ENCODE measurements at regions not wholly inside any gene's neighbourhood (a gene's known extent, or its start where the extent isn't known, plus 50 kb on each side); places are given as distances from the start of the nearest gene placed in this dataset.

DNA sequence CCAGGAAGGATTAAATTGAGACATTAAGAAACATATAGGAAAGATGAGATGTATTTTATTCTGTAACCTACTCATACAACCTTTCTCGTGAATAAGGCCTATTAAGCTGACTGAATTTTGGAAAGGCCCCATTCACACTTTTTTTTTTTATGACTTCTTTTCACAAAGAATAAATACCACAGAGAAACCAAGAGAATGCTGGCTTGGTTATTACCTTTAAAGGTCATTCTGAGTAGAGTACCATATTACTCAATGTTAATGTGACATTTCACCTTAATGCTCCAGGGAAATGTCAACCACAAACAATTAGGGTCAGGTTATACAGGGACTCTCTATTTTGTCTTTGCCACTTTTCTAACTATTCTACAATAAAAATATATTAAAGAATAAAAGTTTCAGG is 204.9 kb upstream of the PTCHD4 start:
- no peak for DNase-seq
- H3K27ac Mint-ChIP-seq, result no peak overlapping the region
- Histone ChIP-seq H3K4me1 (ENCODE audit: control insufficient read depth, insufficient read depth, low read length) (no peaks in the 10 kb centered on the region), H3K9ac (ENCODE audit: extremely low read depth, low read length, poor library complexity, severe bottlenecking) (no peak overlapping the region), H3K4me3 (ENCODE audit: low read length) (no peak overlapping the region), H3K36me3 (ENCODE audit: control insufficient read depth, insufficient read depth, low read length) (no peaks in the 10 kb centered on the region), H3K27ac (ENCODE audit: low read depth, low read length) (no peak overlapping the region), H3K27me3 (ENCODE audit: control insufficient read depth, insufficient read depth, low read length, poor library complexity, severe bottlenecking) (no peaks in the 10 kb centered on the region), H3K9me3 (ENCODE audit: control insufficient read depth, low read length) (no peaks in the 10 kb centered on the region)
- no peaks in the 10 kb centered on the region for H3K27me3 Mint-ChIP-seq (ENCODE audit: insufficient read depth)
- TF ChIP-seq CTCF (conservative IDR thresholded peaks at IDR 0.05), result no peak
- peaks cover 11% of the 10 kb centered on the region for H3K4me1 Mint-ChIP-seq
- no peak overlapping the region for H3K4me3 Mint-ChIP-seq
- H3K9me3 Mint-ChIP-seq, result peaks cover 2% of the 10 kb centered on the region
- no peaks in the 10 kb centered on the region for H3K36me3 Mint-ChIP-seq (ENCODE audit: low read depth)
- 100% methylated on average over 1 of the region's 1 CpG; no CpG with 5 or more reads in 1 of the 2 experiments for WGBS, 2 experiments (ENCODE audit: insufficient coverage in 1 of 2, insufficient read length in 1 of 2)

DNA sequence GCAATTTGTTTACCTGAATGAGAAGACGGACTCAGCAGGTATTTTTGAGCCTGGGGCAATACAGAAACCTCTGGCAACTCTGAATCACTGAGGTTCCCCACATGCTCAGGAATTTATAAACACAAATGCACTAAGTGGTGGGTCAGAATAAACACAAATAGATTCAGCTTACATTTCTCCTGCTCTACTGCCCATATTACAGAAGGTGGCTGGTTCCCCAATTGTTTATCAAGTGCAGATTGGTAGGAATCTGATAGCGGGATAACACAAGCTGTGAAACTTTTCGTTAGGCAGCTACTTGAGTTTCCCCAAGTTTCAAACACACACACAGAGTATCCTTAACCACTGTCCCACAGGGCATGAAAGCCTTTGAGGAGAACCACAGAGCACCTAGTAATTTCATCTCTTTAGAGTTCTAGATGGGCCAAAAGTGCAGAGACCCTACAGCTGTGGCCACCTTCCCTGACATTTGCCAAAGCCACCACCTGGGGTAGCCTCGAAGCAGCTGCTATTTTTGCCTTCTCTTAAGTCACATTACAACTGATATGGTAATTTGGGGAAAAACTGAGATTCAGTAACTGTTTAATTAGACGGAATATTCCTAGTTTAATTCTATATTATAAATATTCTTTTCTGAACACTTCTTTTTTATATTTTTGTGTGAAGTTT is 204.2 kb upstream of the PTCHD4 start:
- Histone ChIP-seq H3K9ac (ENCODE audit: extremely low read depth, low read length, poor library complexity, severe bottlenecking) (no peak overlapping the region), H3K9me3 (ENCODE audit: control insufficient read depth, low read length) (no peaks in the 10 kb centered on the region), H3K4me1 (ENCODE audit: control insufficient read depth, insufficient read depth, low read length) (no peaks in the 10 kb centered on the region), H3K36me3 (ENCODE audit: control insufficient read depth, insufficient read depth, low read length) (no peaks in the 10 kb centered on the region), H3K27ac (ENCODE audit: low read depth, low read length) (no peak overlapping the region), H3K4me3 (ENCODE audit: low read length) (no peak overlapping the region), H3K27me3 (ENCODE audit: control insufficient read depth, insufficient read depth, low read length, poor library complexity, severe bottlenecking) (no peaks in the 10 kb centered on the region)
- no peaks in the 10 kb centered on the region for H3K36me3 Mint-ChIP-seq (ENCODE audit: low read depth)
- 71 to 90% methylated on average over 1 to 4 of the region's 5 CpGs for WGBS, 2 experiments (ENCODE audit: insufficient coverage in 1 of 2, insufficient read length in 1 of 2)
- peak; percentile 27 for TF ChIP-seq CTCF (conservative IDR thresholded peaks at IDR 0.05)
- peaks cover 11% of the 10 kb centered on the region for H3K4me1 Mint-ChIP-seq
- peaks cover 2% of the 10 kb centered on the region for H3K9me3 Mint-ChIP-seq
- H3K27me3 Mint-ChIP-seq (ENCODE audit: insufficient read depth), result no peaks in the 10 kb centered on the region
- no peak overlapping the region for H3K27ac Mint-ChIP-seq
- DNase-seq, result peak; percentile 43
- H3K4me3 Mint-ChIP-seq, result no peak overlapping the region

- Histone ChIP-seq H3K36me3 (ENCODE audit: control insufficient read depth, insufficient read depth, low read length) (no peaks in the 10 kb centered on the region), H3K9ac (ENCODE audit: extremely low read depth, low read length, poor library complexity, severe bottlenecking) (no peak overlapping the region), H3K4me3 (ENCODE audit: low read length) (no peak overlapping the region), H3K9me3 (ENCODE audit: control insufficient read depth, low read length) (no peaks in the 10 kb centered on the region), H3K27ac (ENCODE audit: low read depth, low read length) (no peak overlapping the region), H3K27me3 (ENCODE audit: control insufficient read depth, insufficient read depth, low read length, poor library complexity, severe bottlenecking) (no peaks in the 10 kb centered on the region), H3K4me1 (ENCODE audit: control insufficient read depth, insufficient read depth, low read length) (no peaks in the 10 kb centered on the region)
- no peak overlapping the region for H3K4me3 Mint-ChIP-seq
- no peak overlapping the region for H3K27ac Mint-ChIP-seq
- no peak for DNase-seq
- H3K27me3 Mint-ChIP-seq (ENCODE audit: insufficient read depth), result no peaks in the 10 kb centered on the region
- H3K4me1 Mint-ChIP-seq, result peaks cover 11% of the 10 kb centered on the region
- no peaks in the 10 kb centered on the region for H3K36me3 Mint-ChIP-seq (ENCODE audit: low read depth)
- TF ChIP-seq CTCF (conservative IDR thresholded peaks at IDR 0.05), result no peak
- H3K9me3 Mint-ChIP-seq, result peaks cover 2% of the 10 kb centered on the region
These were observed 200.3 kb upstream of the PTCHD4 start for GRCh38 chr6:48311301-48311700.

Measured in endodermal cell (in vitro differentiated cells).